Left lung (tissue), 4 donors: ENCODE measurements at regions not wholly inside any gene's neighbourhood (a gene's known extent, or its start where the extent isn't known, plus 50 kb on each side); places are given as distances from the start of the nearest gene placed in this dataset.

Experiments
- ATAC-seq: fragments of 200-7000 bp; cut with Tn5 transposase; one replicate; pipeline ENCODE4 v1.9.1; 2020; ENCODE audit warnings: moderate library complexity
- DNase-seq, 4 donors: peaks; one replicate each; pipeline ENCODE4 v3.0.0-alpha.2; 2013 to 2020
- H3K27ac ChIP-seq, 2 donors: fragments of 200-600 bp; sonication (generic) in 1 of 2; one replicate each; pipeline versions ENCODE4 v1.5.0 to v1.8.0; 2020 to 2021
- H3K27me3 ChIP-seq, 2 donors: fragments of 200-600 bp; sonication (generic) in 1 of 2; one replicate each; pipeline versions ENCODE4 v1.5.0 to v1.8.0; 2020 to 2021
- H3K36me3 ChIP-seq, 2 donors: fragments of 200-600 bp; sonication (generic) in 1 of 2; one replicate each; pipeline versions ENCODE4 v1.5.0 to v1.8.0; 2020 to 2021
- H3K4me1 ChIP-seq, 2 donors: fragments of 200-600 bp; one replicate each; pipeline ENCODE4 v1.8.0; 2021
- H3K4me3 ChIP-seq, 2 donors: fragments of 200-600 bp; sonication (generic) in 1 of 2; one replicate each; pipeline versions ENCODE4 v1.5.0 to v1.8.0; 2020 to 2021; ENCODE audit warnings: mild to moderate bottlenecking in 1 of 2
- H3K9me3 ChIP-seq, 2 donors: fragments of 200-600 bp; sonication (generic) in 1 of 2; one replicate each; pipeline versions ENCODE4 v1.5.0 to v1.8.0; 2020 to 2021
- intact Hi-C, 2 donors: fragments of 100-400 bp; cut with DNase I; formaldehyde crosslinking; loops; one replicate each; pipeline versions ENCODE4 v1.11.2 to v1.14.2; 2022
- TF ChIP-seq, protein P1 (sequence below), 2 donors: fragments of 200-600 bp; sonication (generic) in 1 of 2; IDR thresholded peaks; one replicate each; pipeline versions ENCODE4 v1.5.0 to v1.8.0; 2021; ENCODE audit warnings: antibody characterized with exemption in 2 of 2
- donor health status: DM: no; HTN: yes; CAD: no.
- donor health status: DM: no; HTN: no; CAD: no.

DNA sequence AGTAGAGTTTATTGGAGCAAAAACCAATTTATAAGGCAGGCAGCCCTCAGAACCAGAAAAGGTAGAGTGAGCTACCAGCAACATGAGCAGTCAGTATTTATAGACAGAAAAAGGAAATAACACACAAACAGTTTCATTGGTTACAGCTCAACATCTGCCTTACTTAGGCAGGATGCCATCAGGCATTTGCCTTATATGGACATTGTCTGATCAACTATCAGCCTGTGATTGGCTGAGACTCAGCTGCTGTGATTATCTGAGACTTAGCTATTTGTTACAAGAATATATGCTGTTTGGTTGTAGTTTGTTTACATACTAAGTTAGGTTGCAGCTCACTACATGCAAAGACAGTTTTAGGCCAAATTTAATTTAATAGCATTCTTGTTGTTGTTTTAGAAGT is 60.4 kb upstream of the CDK1 start:
- Histone ChIP-seq H3K9me3 (no peaks in the 10 kb centered on the region), H3K27ac (no peak overlapping the region), H3K4me1 (peaks cover 0 to 4% of the 10 kb centered on the region in 2 donors), H3K4me3 (no peak overlapping the region), H3K27me3 (no peaks in the 10 kb centered on the region), H3K36me3 (no peaks in the 10 kb centered on the region)
- ATAC-seq (no peak), DNase-seq (no peak)
- TF ChIP-seq, protein P1, sequence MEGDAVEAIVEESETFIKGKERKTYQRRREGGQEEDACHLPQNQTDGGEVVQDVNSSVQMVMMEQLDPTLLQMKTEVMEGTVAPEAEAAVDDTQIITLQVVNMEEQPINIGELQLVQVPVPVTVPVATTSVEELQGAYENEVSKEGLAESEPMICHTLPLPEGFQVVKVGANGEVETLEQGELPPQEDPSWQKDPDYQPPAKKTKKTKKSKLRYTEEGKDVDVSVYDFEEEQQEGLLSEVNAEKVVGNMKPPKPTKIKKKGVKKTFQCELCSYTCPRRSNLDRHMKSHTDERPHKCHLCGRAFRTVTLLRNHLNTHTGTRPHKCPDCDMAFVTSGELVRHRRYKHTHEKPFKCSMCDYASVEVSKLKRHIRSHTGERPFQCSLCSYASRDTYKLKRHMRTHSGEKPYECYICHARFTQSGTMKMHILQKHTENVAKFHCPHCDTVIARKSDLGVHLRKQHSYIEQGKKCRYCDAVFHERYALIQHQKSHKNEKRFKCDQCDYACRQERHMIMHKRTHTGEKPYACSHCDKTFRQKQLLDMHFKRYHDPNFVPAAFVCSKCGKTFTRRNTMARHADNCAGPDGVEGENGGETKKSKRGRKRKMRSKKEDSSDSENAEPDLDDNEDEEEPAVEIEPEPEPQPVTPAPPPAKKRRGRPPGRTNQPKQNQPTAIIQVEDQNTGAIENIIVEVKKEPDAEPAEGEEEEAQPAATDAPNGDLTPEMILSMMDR (IDR thresholded peaks at IDR 0.05), result no peak
- intact Hi-C loops, result no loop called here

DNA sequence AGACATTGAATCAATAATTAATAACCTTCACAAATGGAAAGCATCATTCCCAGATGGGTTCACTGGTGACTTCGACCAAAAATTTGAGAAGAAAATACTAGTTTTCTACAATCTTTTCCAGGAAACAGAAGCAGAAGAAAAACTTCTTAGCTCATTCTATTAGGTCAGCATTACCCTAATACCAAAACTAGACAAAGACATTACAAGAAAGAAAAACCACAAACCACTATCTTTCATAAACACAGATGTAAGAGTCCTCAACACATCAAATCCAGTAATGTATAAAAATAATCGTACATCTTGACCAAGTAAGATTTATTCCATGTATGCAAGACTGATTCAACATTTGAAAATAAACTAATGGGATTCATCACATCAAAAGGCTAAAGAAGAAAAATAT is 64.0 kb upstream of the CDK1 start:
- H3K4me3 ChIP-seq, result no peak overlapping the region
- H3K36me3 ChIP-seq, result no peaks in the 10 kb centered on the region
- H3K4me1 ChIP-seq, result peaks cover 0 to 4% of the 10 kb centered on the region in 2 donors
- no peaks in the 10 kb centered on the region for H3K27me3 ChIP-seq
- intact Hi-C loops, result no loop called here
- ATAC-seq (no peak), DNase-seq (no peak)
- no peak overlapping the region for H3K27ac ChIP-seq
- H3K9me3 ChIP-seq, result no peaks in the 10 kb centered on the region
- TF ChIP-seq, protein P1 (IDR thresholded peaks at IDR 0.05), result no peak

DNA sequence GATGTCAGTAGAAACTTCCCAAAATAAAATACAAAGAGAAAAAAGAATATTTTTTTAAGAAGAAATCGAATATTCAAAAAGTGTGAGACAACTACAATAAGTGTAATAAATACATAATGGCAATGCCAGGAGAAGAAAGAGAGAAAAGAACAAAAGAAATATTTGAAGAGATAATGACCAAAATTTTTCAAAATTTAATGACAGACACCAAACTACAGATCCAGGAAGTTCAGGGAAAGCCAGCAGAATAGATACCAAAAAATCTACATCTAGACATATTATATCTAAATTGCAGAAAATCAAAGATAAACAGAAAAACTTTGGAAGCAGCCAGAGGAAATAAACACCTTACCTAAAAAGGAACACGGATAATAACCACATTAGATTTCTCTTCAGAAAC is 66.8 kb upstream of the CDK1 start:
- no peak for ATAC-seq
- H3K36me3 ChIP-seq, result no peaks in the 10 kb centered on the region
- TF ChIP-seq, protein P1 (IDR thresholded peaks at IDR 0.05), result no peak
- DNase-seq, result no peak
- no peaks in the 10 kb centered on the region for H3K4me1 ChIP-seq
- H3K4me3 ChIP-seq, result no peak overlapping the region
- no peaks in the 10 kb centered on the region for H3K27me3 ChIP-seq
- no peaks in the 10 kb centered on the region for H3K9me3 ChIP-seq
- H3K27ac ChIP-seq, result no peak overlapping the region
- intact Hi-C loops, result no loop called here

DNA sequence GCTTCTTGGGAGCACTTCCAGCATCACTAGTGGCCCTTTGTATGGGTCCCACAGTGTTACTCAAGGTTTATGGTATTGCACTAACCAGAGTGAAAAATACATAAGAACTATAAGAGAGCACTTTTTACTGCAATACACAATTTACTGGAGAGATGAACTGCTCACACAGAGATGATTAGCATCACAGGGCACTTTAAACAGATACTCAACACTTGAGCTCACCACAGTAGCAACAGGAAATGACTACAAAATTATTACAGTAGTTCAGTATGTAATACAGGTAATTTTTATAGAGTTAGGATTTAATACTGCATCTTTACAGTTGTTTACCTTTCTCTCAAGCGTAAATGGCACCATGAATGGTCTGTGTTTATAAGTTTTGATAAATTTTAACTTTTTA is 68.2 kb upstream of the CDK1 start:
- TF ChIP-seq, protein P1 (IDR thresholded peaks at IDR 0.05), result no peak

DNA sequence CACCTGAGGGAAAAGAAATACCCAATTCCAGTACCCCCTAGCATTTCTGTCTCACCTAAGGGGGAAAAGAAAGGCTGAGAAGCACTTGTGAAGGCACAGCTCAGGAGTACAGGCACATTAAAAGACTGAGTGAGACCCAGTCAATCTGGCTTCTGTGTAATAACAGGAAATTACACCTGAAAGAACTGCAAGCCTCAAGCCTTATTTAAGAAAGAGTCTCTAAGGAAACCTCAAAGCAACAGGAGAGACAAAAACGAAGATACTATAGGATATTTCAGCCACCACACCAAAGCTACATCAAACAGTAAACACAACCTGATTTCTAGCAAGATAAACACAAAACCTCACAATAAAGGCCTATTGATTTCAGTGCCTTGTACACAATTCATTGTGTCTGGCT is 69.6 kb upstream of the CDK1 start:
- TF ChIP-seq, protein P1 (IDR thresholded peaks at IDR 0.05), result no peak
- H3K4me3 ChIP-seq, result no peak overlapping the region
- DNase-seq, result no peak
- no peaks in the 10 kb centered on the region for H3K27me3 ChIP-seq
- H3K4me1 ChIP-seq, result no peaks in the 10 kb centered on the region
- intact Hi-C loops, result no loop called here
- no peaks in the 10 kb centered on the region for H3K36me3 ChIP-seq
- ATAC-seq, result no peak
- H3K9me3 ChIP-seq, result no peaks in the 10 kb centered on the region
- H3K27ac ChIP-seq, result no peak overlapping the region

More for the DNA sequence above, 68.2 kb upstream of the CDK1 start:
- Histone ChIP-seq H3K27ac (no peak overlapping the region), H3K4me1 (no peaks in the 10 kb centered on the region), H3K36me3 (no peaks in the 10 kb centered on the region), H3K9me3 (no peaks in the 10 kb centered on the region), H3K4me3 (no peak overlapping the region), H3K27me3 (no peaks in the 10 kb centered on the region)
- intact Hi-C loops, result no loop called here
- ATAC-seq (no peak), DNase-seq (no peak)
